GM21390 (cell line): ENCODE measurements at regions not wholly inside any gene's neighbourhood (a gene's known extent, or its start where the extent isn't known, plus 50 kb on each side); places are given as distances from the start of the nearest gene placed in this dataset.

ENCODE experiments used
- ATAC-seq: cut with Tn5 transposase; IDR thresholded peaks from one replicate; pipeline ENCODE4 v1.9.1; 2021; ENCODE audit not compliant: unreplicated experiment

DNA sequence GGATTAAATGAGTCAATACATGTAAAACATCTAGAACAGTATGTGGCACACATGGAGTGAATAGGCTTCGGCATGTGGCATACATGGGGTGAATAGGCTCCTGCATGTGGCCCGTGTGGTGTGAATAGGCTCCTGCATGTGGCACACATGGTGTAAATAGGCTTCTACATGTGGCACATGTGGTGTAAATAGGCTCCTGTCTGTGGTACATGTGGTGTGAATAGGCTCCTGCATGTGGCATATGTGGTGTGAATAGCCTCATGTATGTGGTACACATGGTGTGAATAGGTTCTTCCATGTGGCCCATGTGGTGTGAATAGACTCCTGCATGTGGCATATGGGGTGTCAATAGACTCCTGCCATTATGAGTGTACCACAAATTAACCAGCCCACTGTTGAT, 219.1 kb upstream of the KIRREL3 start:
- ATAC-seq = no peak

DNA sequence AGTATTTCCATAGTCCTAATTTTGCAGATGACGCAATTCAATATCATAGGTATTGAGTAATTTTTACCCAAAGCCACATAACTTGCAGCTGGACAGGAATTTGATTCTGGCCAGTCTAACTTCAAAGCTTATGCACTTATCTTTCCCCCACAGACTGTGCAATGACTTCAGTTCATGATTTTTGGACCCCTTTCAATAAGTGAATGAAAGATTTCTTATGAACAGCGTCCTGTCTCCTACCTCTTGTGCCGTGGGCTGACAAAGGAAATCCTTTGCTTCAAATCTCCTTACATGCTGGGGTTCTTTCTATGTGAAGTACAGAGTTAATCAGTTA, 217.7 kb upstream of the KIRREL3 start:
- ATAC-seq = no peak

DNA sequence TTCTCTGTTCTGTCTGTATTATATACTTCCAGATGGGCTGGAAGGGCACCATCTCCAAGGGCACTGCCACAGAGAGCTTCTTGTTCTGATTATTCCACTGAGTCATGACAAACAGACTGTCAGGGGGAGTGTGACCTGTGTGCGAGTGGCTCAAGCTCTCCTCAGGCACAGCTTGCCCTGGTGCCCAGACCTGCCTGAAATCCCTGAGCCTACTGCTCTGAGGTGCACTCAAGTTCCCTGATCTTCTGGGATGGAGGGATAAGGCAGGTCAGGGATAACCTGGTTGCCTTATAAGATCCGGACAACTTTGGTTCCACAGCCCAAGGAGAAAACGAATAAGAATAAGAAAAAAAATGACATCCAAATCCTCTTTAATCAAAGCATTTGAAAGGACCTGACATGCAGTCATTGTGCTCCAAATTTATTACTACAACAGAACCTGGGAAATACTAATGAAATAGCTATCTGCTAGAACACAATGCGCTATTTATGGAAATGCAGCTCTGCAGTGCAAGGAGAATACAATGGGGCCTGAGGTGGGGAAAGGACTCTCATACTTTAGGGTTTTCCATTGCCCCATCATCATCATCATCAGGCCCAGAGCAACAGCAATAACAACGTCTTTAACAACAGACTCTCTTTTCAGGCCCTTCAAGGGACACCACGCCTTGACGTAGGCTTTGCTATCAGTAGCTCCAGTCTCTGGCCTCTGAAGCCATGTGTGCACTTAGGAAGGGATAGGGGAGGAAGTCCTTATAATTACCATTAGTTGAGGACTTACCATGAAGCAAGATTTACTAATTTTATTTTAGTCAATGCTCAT, 217.1 kb upstream of the KIRREL3 start:
- ATAC-seq = no peak

DNA sequence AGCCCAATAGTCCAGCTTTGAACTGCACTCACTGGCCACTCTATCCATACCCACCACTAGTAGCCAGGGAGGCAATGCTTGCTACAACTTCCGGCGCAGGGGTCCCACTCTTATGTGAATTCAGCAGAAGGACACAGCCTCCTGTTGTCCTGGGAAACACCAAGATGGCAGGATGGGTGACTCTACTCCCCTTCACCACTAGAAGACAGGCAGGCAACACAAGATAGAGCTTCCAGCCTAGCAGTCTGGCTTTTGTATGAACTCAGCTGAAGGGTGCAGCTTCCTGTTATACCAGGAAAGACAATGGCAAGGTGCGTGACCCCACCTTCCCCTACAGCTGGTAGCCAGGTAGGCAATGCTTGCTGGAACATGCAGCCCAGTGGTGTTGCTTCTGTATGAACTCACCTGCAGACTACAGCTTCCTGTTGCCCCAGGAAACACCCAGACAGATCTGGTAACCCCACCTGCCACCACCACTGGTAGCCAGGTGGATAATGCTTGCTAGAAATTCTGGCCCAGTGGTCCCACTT, 205.2 kb upstream of the KIRREL3 start:
- no peak for ATAC-seq

DNA sequence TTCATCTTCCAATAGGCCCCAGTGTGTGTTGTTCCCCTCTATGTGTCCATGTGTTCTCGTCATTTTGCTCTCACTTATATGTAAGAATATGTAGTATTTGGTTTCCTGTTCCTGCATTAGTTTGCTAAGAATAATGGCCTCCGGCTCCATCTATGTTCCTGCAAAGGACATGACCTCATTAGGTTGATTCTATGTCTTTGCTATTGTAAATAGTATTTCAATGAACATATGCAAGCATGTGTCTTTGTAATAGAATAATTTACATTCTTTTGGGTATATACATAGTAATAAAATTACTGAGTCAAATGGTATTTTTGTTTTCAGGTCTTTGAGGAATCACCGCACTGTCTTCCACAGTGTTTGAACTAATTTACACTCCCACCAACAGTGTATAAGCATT, 202.9 kb upstream of the KIRREL3 start:
- no peak for ATAC-seq

DNA sequence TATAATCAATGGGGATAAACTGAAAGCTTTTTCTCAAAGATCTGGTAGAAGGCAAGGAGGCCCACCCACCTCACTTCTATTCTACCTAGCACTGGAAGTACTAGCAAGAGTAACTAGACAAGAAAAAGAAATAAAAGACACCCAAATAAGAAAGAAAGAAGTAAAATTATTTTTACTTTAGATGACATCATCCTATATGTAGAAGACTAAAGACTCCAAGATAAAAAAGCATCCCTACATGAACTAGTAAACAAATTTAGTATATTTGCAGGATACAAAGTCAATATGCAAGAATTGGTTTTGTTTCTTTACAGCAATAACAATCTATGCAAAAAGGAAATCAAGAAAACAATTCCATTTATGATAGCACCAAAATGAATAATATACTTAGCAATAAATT, 201.5 kb upstream of the KIRREL3 start:
- no peak for ATAC-seq

DNA sequence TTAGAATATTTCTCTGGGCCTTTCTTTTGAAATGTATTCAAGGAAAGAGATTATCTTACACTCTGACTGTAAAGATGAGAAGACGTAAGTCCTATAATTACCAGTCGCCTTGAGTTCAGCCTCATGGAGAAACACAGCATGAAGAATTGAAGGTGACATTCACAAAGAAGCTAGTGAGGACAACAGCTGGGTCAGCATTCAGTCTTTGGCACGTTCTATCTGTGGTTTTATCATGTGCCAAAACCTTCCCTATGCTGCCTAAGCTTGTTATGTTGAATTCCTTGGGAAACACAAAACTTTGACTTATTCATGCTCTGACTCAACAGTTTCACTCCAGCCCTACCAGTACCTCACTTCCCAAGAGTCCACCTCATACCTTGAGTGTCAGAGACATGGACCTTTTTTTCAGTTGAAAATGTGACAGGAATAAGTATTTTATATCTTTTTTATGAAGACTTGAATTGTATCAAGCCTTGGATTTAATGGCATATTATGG, 198.8 kb upstream of the KIRREL3 start:
- no peak for ATAC-seq

DNA sequence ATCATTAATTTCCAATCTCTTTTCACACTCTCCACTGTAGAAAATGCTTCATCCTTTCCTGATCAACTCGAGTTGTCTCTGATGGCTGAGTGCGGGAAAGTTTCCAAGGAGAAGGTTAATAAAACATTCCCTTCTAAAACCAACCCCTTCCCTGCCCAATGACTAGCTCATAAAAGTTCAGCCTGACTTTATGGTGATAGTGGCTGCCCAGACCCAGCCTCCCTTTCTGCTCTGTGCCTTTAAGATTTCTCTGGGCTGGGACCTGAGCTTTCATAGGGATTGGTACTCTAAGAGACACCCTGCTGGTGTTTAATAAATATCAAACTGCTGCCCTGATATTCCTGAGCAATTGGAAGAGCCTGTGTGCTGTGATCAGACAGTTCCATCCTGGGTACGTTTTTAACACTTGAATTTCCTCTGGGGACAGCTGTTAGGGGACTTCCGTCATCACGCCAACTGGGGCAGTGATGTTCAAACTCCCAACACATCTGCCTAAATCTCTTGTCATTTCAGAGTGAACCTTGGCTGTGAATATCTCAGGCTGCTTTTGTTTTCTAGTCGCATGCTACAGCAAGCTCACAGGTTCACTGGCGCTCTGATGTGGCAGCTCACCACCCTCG, 195.0 kb upstream of the KIRREL3 start:
- no peak for ATAC-seq

DNA sequence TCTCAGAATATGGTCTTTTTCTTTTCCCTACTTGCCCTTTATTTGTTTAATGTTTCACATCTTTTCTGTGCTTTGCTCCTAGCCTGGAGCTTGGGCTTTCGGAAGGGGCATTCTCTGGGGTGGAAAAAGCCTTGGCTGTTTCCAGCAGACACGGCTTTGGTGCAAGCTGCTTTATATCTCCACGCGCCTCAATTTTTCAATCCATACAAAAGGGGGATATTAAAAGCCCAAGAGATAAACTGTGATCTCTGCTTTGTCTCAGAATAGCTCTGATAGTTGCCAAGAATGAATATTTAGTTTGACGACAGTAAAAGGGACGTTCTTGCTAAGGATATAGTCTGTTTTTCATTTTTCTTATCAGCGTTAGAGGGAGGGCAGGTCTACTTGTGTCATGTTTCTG, 194.0 kb upstream of the KIRREL3 start:
- ATAC-seq = no peak

DNA sequence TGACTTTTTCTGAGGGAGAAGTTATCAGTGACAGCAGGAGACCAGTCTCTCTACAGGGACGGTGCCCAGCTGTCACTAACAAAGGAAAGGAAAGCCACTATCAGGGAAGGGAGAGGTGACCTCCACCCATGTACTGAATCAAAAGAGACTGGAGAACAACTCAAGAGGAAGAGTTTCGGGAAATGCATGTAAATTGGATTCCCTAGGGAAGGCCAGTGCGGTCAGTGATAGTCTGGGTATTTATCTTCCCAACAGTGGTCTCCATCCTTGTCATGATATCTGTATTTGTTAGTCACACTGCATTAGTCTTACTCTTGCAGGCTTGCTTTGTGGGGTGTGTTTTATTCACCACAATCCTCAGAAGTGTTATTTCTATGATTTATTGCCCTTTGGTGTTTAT, 193.4 kb upstream of the KIRREL3 start:
- no peak for ATAC-seq

DNA sequence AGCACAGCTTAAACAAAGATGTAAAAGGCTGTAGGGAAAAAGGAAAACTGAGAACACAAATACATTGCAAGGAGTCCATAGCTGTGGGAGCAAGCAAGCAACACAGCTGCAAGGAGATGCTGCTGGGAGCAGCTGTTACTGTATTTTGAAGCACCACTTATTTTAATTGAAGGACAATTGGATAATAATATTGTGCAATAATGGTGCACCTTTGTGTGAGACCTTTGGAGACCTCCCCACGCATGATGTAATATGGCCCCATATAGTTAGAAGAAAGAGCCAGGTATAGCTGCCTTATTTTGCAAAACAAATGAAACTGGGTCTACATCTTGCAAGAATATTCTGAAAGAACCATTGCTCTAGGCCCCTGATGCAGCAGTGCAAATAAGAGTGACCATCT, 191.1 kb upstream of the KIRREL3 start:
- no peak for ATAC-seq

DNA sequence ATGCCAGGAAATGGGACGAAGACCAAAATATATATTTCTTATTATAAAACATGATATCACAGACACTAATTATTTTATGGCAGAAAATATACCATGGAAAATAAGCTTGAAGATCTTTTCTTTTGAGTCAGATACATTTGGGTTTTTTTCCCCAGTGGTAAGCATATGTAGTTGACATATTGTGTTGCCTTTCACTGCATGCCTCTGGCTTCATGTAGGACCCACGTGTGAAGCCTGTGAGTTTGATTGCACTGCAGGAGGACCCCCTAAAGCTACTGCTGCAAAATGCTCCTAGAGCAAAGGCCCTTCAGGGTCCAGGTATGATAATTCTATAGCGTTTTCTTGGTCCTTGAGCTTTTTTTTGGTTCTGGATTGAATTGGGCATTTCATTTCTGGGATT, 190.7 kb upstream of the KIRREL3 start:
- no peak for ATAC-seq

DNA sequence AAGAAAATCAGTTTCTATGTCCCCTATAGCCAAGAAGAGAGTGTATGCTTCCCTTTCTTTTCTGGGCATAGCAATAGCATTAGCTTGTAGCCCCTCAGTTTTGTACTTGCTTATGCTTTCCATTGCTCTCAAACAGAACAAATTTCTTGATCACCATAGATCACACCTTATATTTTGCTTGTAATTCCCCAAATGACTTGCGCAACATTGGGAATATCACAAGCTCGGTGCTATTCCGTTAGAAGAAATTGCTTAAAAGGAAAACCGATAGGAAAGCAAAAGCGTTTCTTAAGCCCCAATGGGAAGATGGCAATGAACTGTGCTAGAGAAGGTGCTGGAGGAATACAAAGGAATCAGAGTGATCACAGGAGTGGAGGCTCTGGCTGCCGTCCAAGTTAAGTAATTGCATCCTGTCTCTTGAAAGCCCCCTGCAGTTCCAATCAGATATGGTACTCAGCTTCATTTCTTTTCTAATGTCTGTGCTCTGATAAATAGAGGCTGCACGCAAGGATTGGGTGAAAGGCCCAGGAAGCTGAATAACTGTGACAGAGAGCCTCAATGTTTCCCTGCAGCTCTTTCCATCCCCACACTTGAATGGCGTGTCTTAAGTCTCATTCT, 182.1 kb upstream of the KIRREL3 start:
- ATAC-seq = no peak

DNA sequence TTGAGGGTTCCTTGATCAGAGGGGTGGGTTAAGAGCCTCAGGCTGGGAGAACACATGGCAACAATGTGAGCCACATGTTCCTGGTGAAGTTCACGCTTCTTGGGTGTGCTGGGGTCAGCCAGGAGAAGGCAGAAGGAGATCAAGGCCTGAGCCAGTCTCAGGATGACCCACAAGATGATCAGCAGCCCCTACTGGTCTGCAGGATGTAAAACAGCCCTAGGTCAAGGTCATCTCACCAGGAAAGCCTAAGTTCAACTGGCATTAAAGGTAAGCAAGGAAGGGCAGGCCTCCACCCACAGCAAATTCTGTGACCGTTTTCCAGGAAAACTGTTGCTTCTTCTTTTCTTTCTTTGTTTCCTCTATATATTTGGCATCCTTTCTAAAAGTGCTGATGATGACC, 156.7 kb upstream of the KIRREL3 start:
- no peak for ATAC-seq

DNA sequence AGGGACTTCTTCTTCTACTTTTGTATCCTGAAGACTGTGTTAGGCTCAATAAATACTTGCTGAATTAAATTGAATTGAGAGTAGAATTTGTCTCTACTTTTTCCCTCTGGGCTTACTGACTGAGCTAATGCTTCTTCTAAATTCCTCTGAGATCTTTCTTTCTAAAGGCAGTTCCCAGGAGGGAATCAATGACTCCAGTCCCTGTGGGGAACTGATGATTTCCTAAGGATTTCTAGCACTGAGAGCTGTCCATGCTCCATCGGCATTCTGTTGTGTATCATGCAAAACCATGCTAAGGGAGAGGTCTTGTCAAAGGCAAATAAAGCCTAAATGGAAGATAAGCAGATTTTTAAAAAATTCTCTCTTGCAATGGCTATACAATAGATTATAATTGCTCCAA, 148.8 kb upstream of the KIRREL3 start:
- no peak for ATAC-seq

DNA sequence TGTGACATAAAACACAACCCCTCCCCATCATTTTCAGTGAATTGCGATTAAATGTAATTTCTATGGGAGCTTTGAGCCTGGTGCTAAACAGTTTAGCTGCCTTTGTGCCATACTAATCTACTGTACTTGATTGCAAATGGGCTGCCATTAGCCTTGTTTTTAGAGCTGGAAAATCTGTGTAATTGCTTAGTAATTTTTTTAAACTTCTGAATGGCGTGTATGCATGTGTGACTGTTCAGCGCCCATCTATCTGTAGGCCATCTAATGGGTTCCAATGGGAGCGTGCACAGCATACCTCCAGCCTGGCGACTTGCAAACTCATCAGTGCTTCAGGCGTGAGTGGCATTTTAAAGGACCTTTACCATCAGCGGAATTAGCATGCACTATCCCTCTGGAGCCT, 142.7 kb upstream of the KIRREL3 start:
- no peak for ATAC-seq

DNA sequence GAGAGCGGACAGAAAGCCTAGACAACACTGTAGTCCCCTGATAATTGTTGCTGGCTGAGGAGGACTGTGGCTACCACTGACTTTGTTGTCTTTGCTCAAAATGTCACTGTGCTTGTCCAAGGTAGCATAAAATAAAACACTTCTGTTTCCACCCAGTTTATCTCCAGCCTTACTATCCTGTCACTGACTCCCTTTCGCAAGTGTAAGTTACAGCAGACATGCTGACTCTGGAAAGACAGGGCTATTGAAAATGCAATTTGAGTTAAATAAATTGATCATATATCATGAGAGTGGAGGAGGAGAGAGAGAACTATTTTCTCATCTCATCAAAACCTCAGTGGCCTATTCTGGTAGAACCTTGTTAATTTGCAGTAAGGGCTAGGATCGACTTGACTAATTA, 138.0 kb upstream of the KIRREL3 start:
- no peak for ATAC-seq

DNA sequence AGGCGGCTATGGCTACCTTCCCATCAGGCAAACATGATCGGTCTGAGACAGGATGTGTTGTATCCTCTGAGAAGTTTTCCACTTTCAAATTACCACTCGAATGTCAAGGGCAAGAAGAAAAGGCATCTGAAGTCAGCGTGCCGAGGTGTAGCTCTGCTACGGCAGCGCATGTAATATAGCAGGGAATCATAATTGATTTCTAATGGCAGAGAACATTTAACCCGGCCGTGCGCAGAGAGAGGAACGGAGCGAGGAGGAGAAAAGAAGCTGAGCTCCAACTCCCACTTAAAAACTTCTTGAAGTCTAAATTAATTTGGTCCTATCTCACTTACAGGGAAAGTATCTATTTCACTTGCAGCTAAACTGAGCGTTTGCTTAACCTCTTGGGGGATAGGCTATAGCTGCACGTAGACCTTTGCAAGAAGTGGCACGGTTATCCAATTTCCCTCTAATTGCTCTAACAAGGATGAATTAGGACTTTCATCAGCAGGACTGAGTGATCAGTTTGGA, 137.3 kb upstream of the KIRREL3 start:
- no peak for ATAC-seq

DNA sequence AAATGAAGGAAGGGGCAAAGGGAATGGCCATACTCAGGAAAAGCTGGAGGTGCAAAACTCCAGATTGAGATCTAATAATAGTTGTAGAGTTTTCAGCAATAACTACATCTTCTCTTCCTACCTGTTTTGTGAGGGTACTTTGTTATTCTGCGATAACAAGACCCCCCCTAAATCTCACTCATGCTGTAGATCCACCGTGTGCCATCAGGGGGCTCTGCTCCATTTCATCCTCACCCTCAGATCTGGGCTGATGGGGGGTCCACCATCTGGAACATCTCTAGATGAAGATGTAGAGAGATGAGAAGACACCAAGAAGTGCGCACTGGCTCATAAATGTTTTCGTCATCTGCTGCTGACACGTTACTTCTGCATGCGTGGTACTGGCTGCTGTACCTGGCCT, 135.9 kb upstream of the KIRREL3 start:
- no peak for ATAC-seq

DNA sequence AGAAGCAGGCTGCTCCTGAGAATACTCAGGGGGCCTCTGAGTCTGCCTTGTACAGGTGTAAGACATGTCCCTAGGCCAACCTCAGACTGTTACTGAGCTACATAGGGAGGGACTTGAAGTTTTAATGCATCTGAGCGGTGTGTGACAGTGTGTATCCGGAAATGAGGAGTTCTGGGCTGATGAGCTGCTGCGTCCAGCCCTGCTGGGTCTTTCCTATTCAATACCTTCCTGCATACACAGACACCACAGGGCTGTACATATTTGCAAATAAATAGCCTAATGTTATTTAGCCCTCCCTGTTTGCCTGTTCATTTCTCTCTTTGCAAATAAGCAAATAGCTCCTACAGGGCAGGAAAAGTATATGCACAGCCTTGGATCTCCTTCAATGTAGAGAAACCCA, 134.7 kb upstream of the KIRREL3 start:
- ATAC-seq = no peak

DNA sequence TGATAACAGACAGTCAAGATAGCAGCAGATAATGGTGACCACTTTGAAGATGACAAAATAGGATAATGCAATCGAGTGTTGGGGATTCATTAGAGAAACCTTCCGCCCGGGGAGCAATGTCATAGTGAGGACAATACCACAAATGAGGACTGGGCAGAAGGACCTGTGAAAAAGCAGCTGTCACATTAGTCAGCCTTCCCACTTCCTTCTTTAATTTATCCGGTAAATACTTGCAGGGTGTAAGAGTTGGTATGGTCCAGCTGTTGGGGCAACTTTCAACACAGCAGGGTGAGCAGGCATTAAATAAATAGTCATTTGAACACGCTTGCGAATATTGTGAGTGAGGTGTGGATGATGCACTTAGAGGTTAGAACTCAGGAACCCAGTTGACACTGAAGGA, 132.5 kb upstream of the KIRREL3 start:
- no peak for ATAC-seq

DNA sequence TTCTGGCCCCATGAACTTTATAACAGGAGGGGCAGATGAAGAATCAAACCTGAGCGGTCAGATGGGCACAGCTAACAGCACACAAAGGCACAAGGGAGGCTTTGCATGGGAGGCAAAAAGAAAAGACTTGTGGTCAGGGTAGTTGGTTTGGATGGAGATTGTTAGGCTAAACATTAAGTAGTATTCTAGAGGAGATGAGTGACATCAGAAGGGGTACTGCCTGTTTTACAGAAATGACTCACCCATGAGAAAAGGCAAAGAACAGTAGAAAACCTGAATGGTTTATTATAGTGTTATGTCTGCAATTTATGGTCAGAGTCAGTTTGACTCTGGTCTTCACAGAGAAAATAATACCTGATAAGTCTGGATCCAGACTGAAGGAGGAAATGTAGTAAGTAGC, 129.8 kb upstream of the KIRREL3 start:
- no peak for ATAC-seq
